ENCODE measurements at regions not wholly inside any gene's neighbourhood (a gene's known extent, or its start where the extent isn't known, plus 50 kb on each side); places are given as distances from the start of the nearest gene placed in this dataset.

DNA sequence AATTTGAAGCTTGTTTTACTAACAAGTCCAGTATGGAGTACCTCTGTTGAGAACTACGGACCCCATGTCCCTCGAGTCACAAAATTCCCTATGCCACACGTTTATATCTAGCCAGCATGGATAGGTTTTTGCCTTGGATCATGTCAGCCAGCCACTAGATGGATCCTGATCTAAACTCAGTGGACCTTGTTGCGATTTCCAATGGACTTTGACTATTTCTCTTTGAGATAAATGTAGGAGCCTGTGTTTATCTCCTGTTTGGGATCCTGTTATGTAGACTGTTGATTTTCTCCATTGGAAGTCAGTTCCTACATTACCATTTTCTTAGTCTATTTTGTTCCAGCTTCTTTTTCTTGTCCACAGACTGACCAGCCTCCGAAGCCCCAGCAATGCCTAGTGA lies 127.1 kb upstream of the BMAL1 start:
- intact Hi-C loops (cut with micrococcal nuclease), result no loop called here
- H2AK5ac ChIP-seq (ENCODE audit: low read depth, low read length), result no peak overlapping the region

More for the DNA sequence above, 127.1 kb upstream of the BMAL1 start:
- H3K4me3 ChIP-seq (ENCODE audit: insufficient read depth, low read depth, low read length), result no peak overlapping the region
- no peak overlapping the region for H2AK9ac ChIP-seq (replicated peaks; ENCODE audit: low read depth, low read length, poor library complexity)
- peaks cover 39% of the 10 kb centered on the region for H3K27me3 ChIP-seq (ENCODE audit: control insufficient read depth, insufficient read depth, low read length)
- no peak overlapping the region for H4K8ac ChIP-seq (ENCODE audit: low read depth in 2 of 2, low read length in 2 of 2)
- in situ Hi-C loops (cut with MboI; ENCODE audit: low sequenced_read_pairs) (no loop called here), dilution Hi-C loops (cut with HindIII; ENCODE audit: low sequenced_read_pairs, unreplicated experiment) (loop anchor here (25.0 kb wide), 1 partner anchor 188 kb away; no protein-coding TSS in a partner anchor)
- no peaks in the 10 kb centered on the region for H3K79me1 ChIP-seq (ENCODE audit: low read depth in 1 of 2, low read length in 2 of 2)
- no peak for ATAC-seq (ENCODE audit: low read depth)
- no peak overlapping the region for H3K27ac ChIP-seq (ENCODE audit: insufficient read depth, low read length)
- H3K56ac ChIP-seq (ENCODE audit: extremely low read depth, insufficient read depth, low read length), result no peak overlapping the region
- no peak overlapping the region for H3K23ac ChIP-seq (ENCODE audit: low read depth, low read length)
- DNase-seq, result no peak
- no peak overlapping the region for H2AFZ ChIP-seq (replicated peaks; ENCODE audit: low read length, poor library complexity)
- H2BK5ac ChIP-seq (ENCODE audit: low read depth, low read length, poor library complexity, severe bottlenecking), result no peak overlapping the region
- no peak overlapping the region for H3K14ac ChIP-seq (replicated peaks; ENCODE audit: low read depth, low read length)
- POLR2A ChIA-PET (ENCODE audit: unreplicated experiment), result no interaction called here
- H2BK20ac ChIP-seq (ENCODE audit: low read depth, low read length), result no peak overlapping the region
- H3K4me1 ChIP-seq (ENCODE audit: control insufficient read depth, insufficient read depth, low read length), result no peaks in the 10 kb centered on the region
- H2BK15ac ChIP-seq (ENCODE audit: low read depth, low read length), result no peak overlapping the region
- WGBS, 2 experiments (ENCODE audit: extremely low coverage in 2 of 2, insufficient read length in 1 of 2), result no CpG with 5 or more reads among the region's 5 CpGs
- H3K18ac ChIP-seq (ENCODE audit: low read depth, low read length), result no peak overlapping the region
- no peaks in the 10 kb centered on the region for H3K9me3 ChIP-seq (ENCODE audit: control insufficient read depth, insufficient read depth, low read length)
- no peak overlapping the region for H2BK120ac ChIP-seq (ENCODE audit: low read depth, low read length)
- no peak overlapping the region for H3K9ac ChIP-seq (ENCODE audit: low read depth, low read length)
- H3K4me2 ChIP-seq (ENCODE audit: low read depth, low read length), result no peak overlapping the region
- no peaks in the 10 kb centered on the region for H4K20me1 ChIP-seq (ENCODE audit: insufficient read depth, low read length)
- CTCF ChIA-PET, result interaction anchor here (3.3 kb wide), 1 partner anchor 187 kb away, joined by 10 read pairs; no protein-coding TSS in a partner anchor
- no peak overlapping the region for H4K91ac ChIP-seq (ENCODE audit: insufficient read depth, low read depth, low read length)
- H3K9me1 ChIP-seq (ENCODE audit: insufficient read depth, low read length), result no peaks in the 10 kb centered on the region
- H3K36me3 ChIP-seq (ENCODE audit: control insufficient read depth, insufficient read depth, low read length), result no peaks in the 10 kb centered on the region
- no TSS peak for BruUV-seq (replicated peaks)
- H3K4ac ChIP-seq (ENCODE audit: low read depth, low read length), result no peak overlapping the region
- no peak for TF ChIP-seq FOS (IDR thresholded peaks at IDR 0.05; ENCODE audit: low read depth, low read length)
- TF ChIP-seq MXI1 (IDR thresholded peaks at IDR 0.05; ENCODE audit: borderline replicate concordance, low read depth, low read length), result no peak
- no peak for TF ChIP-seq BHLHE40 (IDR thresholded peaks at IDR 0.05; ENCODE audit: low read depth, low read length)
- no peak for TF ChIP-seq MAZ (IDR thresholded peaks at IDR 0.05; ENCODE audit: borderline replicate concordance, low read depth, low read length)
- TF ChIP-seq, protein P1, sequence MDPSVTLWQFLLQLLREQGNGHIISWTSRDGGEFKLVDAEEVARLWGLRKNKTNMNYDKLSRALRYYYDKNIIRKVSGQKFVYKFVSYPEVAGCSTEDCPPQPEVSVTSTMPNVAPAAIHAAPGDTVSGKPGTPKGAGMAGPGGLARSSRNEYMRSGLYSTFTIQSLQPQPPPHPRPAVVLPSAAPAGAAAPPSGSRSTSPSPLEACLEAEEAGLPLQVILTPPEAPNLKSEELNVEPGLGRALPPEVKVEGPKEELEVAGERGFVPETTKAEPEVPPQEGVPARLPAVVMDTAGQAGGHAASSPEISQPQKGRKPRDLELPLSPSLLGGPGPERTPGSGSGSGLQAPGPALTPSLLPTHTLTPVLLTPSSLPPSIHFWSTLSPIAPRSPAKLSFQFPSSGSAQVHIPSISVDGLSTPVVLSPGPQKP (IDR thresholded peaks at IDR 0.05; ENCODE audit: borderline replicate concordance, low read depth, low read length), result no peak
- TF ChIP-seq, protein P2, sequence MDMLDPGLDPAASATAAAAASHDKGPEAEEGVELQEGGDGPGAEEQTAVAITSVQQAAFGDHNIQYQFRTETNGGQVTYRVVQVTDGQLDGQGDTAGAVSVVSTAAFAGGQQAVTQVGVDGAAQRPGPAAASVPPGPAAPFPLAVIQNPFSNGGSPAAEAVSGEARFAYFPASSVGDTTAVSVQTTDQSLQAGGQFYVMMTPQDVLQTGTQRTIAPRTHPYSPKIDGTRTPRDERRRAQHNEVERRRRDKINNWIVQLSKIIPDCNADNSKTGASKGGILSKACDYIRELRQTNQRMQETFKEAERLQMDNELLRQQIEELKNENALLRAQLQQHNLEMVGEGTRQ (IDR thresholded peaks at IDR 0.05; ENCODE audit: low read depth, low read length), result no peak
- TF ChIP-seq MAFK (IDR thresholded peaks at IDR 0.05; ENCODE audit: low read depth, low read length), result no peak
- TF ChIP-seq NFE2L2 (IDR thresholded peaks at IDR 0.05; ENCODE audit: low read depth, low read length), result no peak
- no peak for TF ChIP-seq CEBPB (IDR thresholded peaks at IDR 0.05; ENCODE audit: low read depth, low read length)
- no peak for TF ChIP-seq POLR2A (IDR thresholded peaks at IDR 0.05; ENCODE audit: low read depth, low read length)
- no peak for TF ChIP-seq SMC3 (IDR thresholded peaks at IDR 0.05; ENCODE audit: low read depth, low read length)
- TF ChIP-seq RCOR1 (IDR thresholded peaks at IDR 0.05; ENCODE audit: insufficient replicate concordance, low read length), result no peak
- TF ChIP-seq RFX5 (IDR thresholded peaks at IDR 0.05; ENCODE audit: low read depth, low read length), result no peak
- no peak for TF ChIP-seq RAD21 (IDR thresholded peaks at IDR 0.05; ENCODE audit: low read length)
- no peak for TF ChIP-seq CHD1 (IDR thresholded peaks at IDR 0.05; ENCODE audit: low read depth, low read length)
- TF ChIP-seq, protein P3, sequence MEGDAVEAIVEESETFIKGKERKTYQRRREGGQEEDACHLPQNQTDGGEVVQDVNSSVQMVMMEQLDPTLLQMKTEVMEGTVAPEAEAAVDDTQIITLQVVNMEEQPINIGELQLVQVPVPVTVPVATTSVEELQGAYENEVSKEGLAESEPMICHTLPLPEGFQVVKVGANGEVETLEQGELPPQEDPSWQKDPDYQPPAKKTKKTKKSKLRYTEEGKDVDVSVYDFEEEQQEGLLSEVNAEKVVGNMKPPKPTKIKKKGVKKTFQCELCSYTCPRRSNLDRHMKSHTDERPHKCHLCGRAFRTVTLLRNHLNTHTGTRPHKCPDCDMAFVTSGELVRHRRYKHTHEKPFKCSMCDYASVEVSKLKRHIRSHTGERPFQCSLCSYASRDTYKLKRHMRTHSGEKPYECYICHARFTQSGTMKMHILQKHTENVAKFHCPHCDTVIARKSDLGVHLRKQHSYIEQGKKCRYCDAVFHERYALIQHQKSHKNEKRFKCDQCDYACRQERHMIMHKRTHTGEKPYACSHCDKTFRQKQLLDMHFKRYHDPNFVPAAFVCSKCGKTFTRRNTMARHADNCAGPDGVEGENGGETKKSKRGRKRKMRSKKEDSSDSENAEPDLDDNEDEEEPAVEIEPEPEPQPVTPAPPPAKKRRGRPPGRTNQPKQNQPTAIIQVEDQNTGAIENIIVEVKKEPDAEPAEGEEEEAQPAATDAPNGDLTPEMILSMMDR (conservative IDR thresholded peaks at IDR 0.05; ENCODE audit: low read depth, low read length), result no peak
- H4K5ac ChIP-seq (ENCODE audit: low read depth, low read length), result no peak overlapping the region

All from IMR-90 (cell line).